Endothelial cell of hepatic sinusoid (primary cell): ENCODE measurements at regions not wholly inside any gene's neighbourhood (a gene's known extent, or its start where the extent isn't known, plus 50 kb on each side); places are given as distances from the start of the nearest gene placed in this dataset.

Experiments used
- in situ Hi-C: cut with HindIII; loops from 2 replicates; pipeline ENCODE4 v1.10.0; 2017; ENCODE audit warnings: low sequenced_read_pairs

- in situ Hi-C loops, result no loop called here
Observed at GRCh38 chr7:22676385-22676784, 50.6 kb upstream of the IL6 start.

DNA sequence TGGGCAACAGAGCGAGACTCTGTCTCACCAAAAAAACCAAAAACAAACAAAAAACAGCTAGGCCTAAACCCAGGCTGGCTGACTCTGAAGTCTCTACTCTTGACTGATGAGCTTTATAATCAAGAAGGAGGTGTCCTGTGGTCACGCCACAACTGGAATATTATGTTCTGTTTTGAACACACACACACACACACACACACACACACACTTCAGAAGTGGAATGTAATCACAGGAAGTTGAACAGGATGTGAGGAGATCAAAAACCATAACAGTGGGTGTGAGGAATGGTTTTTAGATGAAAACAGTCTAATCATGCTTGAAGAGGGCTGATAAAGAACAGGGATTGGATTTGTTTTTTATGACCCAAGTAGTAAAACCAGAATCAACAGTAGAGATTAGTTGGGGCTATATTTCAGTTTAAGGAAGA is 51.1 kb upstream of the IL6 start:
- in situ Hi-C loops, result no loop called here

DNA sequence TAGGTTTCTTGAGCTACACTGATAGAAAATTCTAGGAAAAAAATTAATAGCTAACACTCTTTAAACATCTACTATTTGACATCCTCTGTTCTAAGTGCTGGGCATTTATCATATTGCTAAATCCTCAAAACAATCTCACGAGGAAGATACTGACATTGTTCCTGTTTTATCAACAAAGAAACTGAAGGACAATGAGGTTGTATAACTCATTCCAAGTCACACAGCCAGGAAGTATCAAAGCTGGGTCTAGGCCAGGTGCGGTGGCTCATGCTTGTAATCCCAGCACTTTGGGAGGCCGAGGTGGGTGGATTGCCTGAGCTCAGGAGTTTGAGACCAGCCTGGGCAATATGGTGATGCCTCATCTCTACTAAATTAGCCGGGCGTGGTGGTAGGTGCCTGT is 51.6 kb upstream of the IL6 start:
- in situ Hi-C loops, result no loop called here

- in situ Hi-C loops, result no loop called here
Observed at GRCh38 chr7:22672846-22673680, 53.9 kb upstream of the IL6 start.

- in situ Hi-C loops, result no loop called here
Observed at GRCh38 chr7:22671177-22671879, 55.7 kb upstream of the IL6 start.

GRCh38 chr7:22670422-22670815 is 56.6 kb upstream of the IL6 start:
- in situ Hi-C loops, result no loop called here

DNA sequence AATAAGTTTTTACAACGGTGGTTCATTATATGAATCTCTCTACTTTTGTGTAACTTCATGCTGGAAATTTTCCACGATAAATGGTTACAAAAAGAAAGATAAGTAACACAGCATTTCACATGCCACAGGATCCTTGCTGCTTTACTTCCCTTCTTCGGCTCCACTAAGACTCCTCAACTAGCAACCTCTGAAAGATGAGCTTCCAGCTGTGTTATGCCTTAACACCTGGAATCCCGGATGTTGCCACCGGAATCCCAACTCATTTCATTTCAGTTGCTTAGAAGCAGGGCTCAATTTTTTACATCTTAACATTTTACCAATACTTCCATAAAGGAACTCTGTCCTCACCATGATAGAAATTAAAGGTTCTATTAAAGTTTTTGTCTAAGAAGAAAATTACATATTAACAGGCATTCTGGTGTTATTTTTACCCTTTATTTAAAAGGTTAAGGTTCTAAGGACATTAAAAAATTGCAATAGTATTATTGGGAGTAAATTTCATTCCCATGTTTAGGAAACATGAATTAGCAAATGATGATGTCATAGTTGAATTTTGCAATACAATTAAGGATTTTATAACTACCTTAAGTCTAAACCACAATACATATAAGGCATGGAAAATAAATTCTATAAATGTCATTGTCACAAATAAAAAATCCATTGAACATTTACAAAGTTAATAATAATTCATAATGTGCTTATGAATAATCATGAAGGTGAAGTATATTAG is 57.1 kb upstream of the IL6 start:
- in situ Hi-C loops, result loop anchor here (10.0 kb wide), 1 partner anchor 45 kb away; no protein-coding TSS in a partner anchor

GRCh38 chr7:22668971-22669401 is 58.0 kb upstream of the IL6 start:
- in situ Hi-C loops, result loop anchor here (10.0 kb wide), 1 partner anchor 46 kb away; no protein-coding TSS in a partner anchor

DNA sequence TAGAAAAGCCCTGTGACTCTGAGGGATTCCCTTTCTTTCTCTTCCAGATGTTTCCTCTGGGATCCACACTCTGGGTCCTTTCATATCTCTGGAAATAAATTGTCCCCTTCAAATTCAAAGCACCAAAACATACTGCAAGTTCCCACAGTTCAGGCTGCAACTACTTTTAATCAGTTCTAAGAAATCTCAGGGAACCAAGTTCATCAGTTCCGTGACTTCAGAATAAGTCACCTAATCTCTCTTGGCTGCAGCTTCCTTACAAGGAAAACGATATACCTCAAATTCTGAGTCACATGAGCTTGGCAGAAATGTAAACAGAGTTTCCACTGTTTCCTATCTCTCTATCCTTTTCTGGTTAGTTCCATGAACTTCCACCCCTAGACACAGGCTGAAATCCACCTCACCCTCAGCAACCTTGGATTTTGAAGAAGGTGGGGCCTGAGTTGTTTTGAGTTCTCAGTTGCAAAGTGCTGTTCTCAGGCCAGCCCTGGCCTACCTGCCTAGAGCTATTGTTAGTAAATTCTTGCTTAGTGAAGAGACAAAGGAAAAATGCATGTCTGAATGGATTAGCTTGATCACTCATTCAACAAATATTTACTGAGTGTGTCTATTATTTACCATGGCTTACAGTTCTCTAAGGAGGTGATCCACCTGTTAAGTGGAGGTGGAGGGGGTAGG is 59.3 kb upstream of the IL6 start:
- in situ Hi-C loops, result loop anchor here (10.0 kb wide), 1 partner anchor 47 kb away; no protein-coding TSS in a partner anchor

- in situ Hi-C loops, result loop anchor here (10.0 kb wide), 1 partner anchor 48 kb away; no protein-coding TSS in a partner anchor
Observed at GRCh38 chr7:22667187-22667561, 59.8 kb upstream of the IL6 start.

GRCh38 chr7:22666732-22667131 is 60.3 kb upstream of the IL6 start:
- in situ Hi-C loops, result loop anchor here (10.0 kb wide), 1 partner anchor 48 kb away; no protein-coding TSS in a partner anchor

DNA sequence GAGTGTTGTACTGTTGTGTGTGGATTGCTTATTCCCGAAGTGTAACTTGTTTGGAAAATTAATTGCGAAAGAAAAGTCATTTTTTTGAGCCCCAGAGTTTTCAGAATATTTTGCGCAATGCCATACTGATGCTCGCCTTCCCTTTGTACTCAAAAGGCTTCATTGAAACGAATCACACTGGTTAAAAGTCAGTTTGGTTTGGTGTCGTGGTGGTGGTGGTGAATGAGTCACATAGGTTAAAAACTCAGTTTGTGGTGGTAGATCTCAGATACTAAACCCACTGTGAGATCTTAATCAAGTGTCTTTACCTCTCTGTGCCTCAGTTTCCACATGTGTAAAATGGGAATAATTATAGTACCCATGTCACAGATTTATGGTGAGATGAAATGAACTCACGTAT is 61.1 kb upstream of the IL6 start:
- in situ Hi-C loops, result loop anchor here (10.0 kb wide), 1 partner anchor 49 kb away; no protein-coding TSS in a partner anchor

DNA sequence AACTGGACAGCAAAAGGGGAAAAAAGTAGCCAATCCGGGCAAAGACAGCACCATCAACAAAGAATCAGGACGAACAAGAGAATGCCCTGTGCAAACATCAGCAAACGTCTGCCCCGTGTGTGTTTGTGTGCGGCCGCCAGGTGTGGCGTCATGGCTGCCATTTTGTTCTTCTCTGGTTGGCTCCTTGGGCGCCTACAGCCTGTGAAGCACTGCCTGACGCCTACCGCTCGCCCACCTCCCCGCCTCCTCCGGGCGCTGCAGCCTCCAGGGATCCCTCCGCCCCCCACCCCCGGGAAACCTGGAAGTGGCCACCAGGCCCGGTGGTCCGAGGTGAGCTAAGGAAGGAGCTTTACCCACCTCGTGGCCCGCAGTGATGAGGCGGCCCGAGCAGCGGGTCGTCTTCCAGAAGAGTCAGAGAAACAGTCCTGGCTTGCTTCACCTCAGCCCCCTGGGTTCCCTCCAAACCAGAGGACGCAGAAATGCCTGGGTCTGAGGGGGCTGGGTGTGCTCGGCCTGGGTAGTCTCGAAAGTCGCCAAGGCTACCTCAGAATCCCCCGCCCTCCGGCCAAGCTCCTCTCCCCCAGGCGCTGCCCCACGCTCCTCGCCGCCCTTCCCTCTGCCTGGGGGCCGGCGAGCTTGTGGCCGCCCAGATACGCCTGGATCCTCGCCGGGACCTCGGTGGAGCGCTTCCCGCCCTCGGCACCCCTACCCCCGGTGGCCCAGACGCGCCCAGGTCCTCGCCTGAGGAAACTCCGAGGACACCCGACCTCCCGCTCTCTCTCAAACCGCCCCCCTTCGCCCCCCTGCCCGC is 61.8 kb upstream of the IL6 start:
- in situ Hi-C loops, result loop anchor here (5.0 to 10.0 kb wide), 2 partner anchors 50 to 78 kb away; no protein-coding TSS in a partner anchor

- in situ Hi-C loops, result loop anchor here (5.0 to 10.0 kb wide), 2 partner anchors 51 to 76 kb away; no protein-coding TSS in a partner anchor
Observed at GRCh38 chr7:22663721-22664120, 63.3 kb upstream of the IL6 start.

DNA sequence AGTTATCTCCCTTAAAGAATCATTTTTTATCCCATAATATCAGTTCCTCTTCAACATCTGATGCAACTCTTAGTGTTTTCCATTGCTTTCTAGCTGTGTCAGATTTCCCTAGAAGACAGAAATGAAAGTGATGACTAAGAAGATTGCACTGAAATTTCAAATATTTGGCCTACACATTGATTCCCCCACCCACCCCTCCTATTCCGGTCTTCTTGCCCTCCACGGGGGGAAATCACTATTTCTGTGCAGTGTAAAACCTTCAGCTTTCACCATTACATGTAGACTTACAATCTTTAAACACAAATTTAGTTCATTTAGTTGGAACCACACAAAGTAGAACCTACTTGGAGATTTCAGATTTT is 63.7 kb upstream of the IL6 start:
- in situ Hi-C loops, result loop anchor here (5.0 to 10.0 kb wide), 2 partner anchors 51 to 76 kb away; no protein-coding TSS in a partner anchor

DNA sequence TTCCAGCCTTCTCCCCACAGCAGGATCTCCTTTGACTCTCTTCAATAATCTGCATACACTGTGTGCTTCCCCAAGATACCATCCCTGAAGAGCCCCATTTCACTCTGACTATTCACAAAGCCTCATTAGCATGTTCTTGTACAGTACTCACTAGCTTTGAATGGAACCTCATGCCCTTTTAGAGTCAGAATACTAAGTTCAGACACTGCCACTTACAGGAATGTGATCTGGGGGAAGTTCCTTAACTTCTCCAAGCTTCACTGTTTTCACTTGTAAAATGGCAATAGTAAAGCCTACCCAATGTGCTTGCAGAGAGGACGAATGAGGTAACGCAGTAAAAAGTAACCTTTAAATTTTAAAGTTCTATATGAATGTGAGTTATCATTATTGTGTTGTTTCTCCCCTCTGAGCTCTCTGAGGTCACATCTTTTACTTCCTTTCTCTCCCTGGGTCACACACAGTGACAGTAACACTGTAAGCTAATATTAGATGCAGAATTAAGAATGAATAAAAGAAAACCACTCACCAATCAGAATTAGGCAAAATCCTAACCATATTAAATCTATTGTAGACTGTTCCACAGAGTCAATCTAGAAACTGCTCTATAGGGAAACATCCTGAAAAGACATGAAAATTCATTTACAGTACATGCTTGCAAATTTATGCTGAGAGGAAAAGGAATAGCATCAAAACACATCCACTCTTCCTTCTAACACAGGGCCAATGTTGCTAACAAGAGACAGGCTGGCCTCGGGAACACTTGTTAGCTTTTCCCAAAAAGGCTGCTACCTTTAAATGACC is 64.2 kb upstream of the IL6 start:
- in situ Hi-C loops, result loop anchor here (5.0 to 10.0 kb wide), 2 partner anchors 52 to 75 kb away; no protein-coding TSS in a partner anchor

DNA sequence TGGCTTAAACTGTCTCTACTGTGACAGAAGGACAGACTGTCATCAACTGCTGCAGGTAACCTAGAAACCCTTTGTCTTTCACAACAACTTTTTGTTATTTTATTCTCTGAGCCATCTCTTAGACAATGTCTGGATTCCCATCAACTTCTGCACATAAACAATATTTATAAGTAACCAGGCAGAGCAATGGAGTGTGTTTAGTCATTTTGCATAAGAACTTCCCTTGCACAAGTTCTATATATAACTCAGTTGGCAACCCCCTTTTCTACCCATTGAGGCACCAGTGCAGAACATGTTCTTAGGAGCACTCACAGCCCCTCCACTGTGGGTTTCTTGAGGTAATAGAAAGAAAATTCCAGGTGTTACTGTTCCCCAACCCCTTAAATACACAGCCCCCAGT is 65.0 kb upstream of the IL6 start:
- in situ Hi-C loops, result loop anchor here (5.0 to 10.0 kb wide), 2 partner anchors 53 to 75 kb away; no protein-coding TSS in a partner anchor

- in situ Hi-C loops, result loop anchor here (5.0 to 10.0 kb wide), 2 partner anchors 54 to 73 kb away; no protein-coding TSS in a partner anchor
Observed at GRCh38 chr7:22660732-22661131, 66.3 kb upstream of the IL6 start.
